ENCODE measurements at regions not wholly inside any gene's neighbourhood (a gene's known extent, or its start where the extent isn't known, plus 50 kb on each side); places are given as distances from the start of the nearest gene placed in this dataset.

- no peak for TF ChIP-seq POLR2A (IDR thresholded peaks at IDR 0.05; ENCODE audit: low read depth, low read length)
- no peak for TF ChIP-seq POLR2AphosphoS5 (IDR thresholded peaks at IDR 0.05; ENCODE audit: insufficient read depth, low read depth, low read length)
- no peak for TF ChIP-seq CTCF (IDR thresholded peaks at IDR 0.05; ENCODE audit: extremely low read depth in 1 of 2, insufficient read depth in 1 of 2, low read depth in 1 of 2, low read length in 2 of 2)
- no peak for TF ChIP-seq JUN (IDR thresholded peaks at IDR 0.05; ENCODE audit: borderline replicate concordance, insufficient read depth, insufficient read length, low read depth)
- TF ChIP-seq, protein P1, sequence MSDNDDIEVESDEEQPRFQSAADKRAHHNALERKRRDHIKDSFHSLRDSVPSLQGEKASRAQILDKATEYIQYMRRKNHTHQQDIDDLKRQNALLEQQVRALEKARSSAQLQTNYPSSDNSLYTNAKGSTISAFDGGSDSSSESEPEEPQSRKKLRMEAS (IDR thresholded peaks at IDR 0.05; ENCODE audit: insufficient read depth, insufficient read length): no peak
- no peak for TF ChIP-seq EZH2 (IDR thresholded peaks at IDR 0.05; ENCODE audit: borderline replicate concordance, low read depth, low read length, severe bottlenecking)
- no peak for TF ChIP-seq FOS (IDR thresholded peaks at IDR 0.05; ENCODE audit: borderline replicate concordance, insufficient read depth, low read length)
- no peak for TF ChIP-seq MYC (IDR thresholded peaks at IDR 0.05; ENCODE audit: low read depth, low read length)
Measured at GRCh38 chr2:120892967-120893667, 157.4 kb downstream of the GLI2 start.
